ENCODE measurements at regions not wholly inside any gene's neighbourhood (a gene's known extent, or its start where the extent isn't known, plus 50 kb on each side); places are given as distances from the start of the nearest gene placed in this dataset.

GRCh38 chr12:47020211-47020821, 59.1 kb upstream of the PCED1B start:
- no peak overlapping the region for H3K27ac Mint-ChIP-seq (ENCODE audit: unreplicated experiment)
- H3K27me3 Mint-ChIP-seq (ENCODE audit: unreplicated experiment): no peaks in the 10 kb centered on the region
- intact Hi-C loops (cut with micrococcal nuclease; ENCODE audit: unreplicated experiment): loop anchor here (2.0 to 10.0 kb wide), 4 partner anchors 78 to 868 kb away; no protein-coding TSS in a partner anchor
- CTCF ChIA-PET: no interaction called here
- H3K4me1 Mint-ChIP-seq (ENCODE audit: low read depth, unreplicated experiment): peaks cover 23% of the 10 kb centered on the region
- no peak for DNase-seq
- H3K9me3 Mint-ChIP-seq (ENCODE audit: low read depth, unreplicated experiment): no peaks in the 10 kb centered on the region
- no TSS peak for BruUV-seq (replicated peaks)
- no peaks in the 10 kb centered on the region for H3K36me3 Mint-ChIP-seq (ENCODE audit: insufficient read depth, unreplicated experiment)
- no peak overlapping the region for H3K4me3 Mint-ChIP-seq (ENCODE audit: low read depth, unreplicated experiment)
- TF ChIP-seq CTCF (IDR thresholded peaks at IDR 0.05; ENCODE audit: unreplicated experiment): no peak

- peak; percentile 35 for TF ChIP-seq CTCF (IDR thresholded peaks at IDR 0.05; ENCODE audit: unreplicated experiment)
- BruUV-seq (replicated peaks): no TSS peak
These were observed 58.1 kb upstream of the PCED1B start for GRCh38 chr12:47021298-47021697.

GRCh38 chr12:47022296-47022695, 57.1 kb upstream of the PCED1B start:
- BruUV-seq (replicated peaks): no TSS peak

More at GRCh38 chr12:47021298-47021697, 58.1 kb upstream of the PCED1B start:
- Mint-ChIP-seq H3K4me3 (ENCODE audit: low read depth, unreplicated experiment) (no peak overlapping the region), H3K9me3 (ENCODE audit: low read depth, unreplicated experiment) (no peaks in the 10 kb centered on the region), H3K4me1 (ENCODE audit: low read depth, unreplicated experiment) (peaks cover 23% of the 10 kb centered on the region), H3K27ac (ENCODE audit: unreplicated experiment) (no peak overlapping the region), H3K36me3 (ENCODE audit: insufficient read depth, unreplicated experiment) (no peaks in the 10 kb centered on the region), H3K27me3 (ENCODE audit: unreplicated experiment) (no peaks in the 10 kb centered on the region)
- CTCF ChIA-PET: interaction anchor here (1.0 to 1.6 kb wide), 3 partner anchors 37 to 896 kb away, joined by 3 to 6 read pairs (median 4); no protein-coding TSS in a partner anchor
- intact Hi-C loops (cut with micrococcal nuclease; ENCODE audit: unreplicated experiment): loop anchor here (2.0 to 10.0 kb wide), 4 partner anchors 78 to 869 kb away; no protein-coding TSS in a partner anchor
- DNase-seq: peak; percentile 28

GRCh38 chr12:47023311-47023710, 56.1 kb upstream of the PCED1B start:
- H3K4me1 Mint-ChIP-seq (ENCODE audit: low read depth, unreplicated experiment): peaks cover 10% of the 10 kb centered on the region
- intact Hi-C loops (cut with micrococcal nuclease; ENCODE audit: unreplicated experiment): loop anchor here (5.0 to 10.0 kb wide), 3 partner anchors 349 to 871 kb away; no protein-coding TSS in a partner anchor
- no peak for DNase-seq
- H3K4me3 Mint-ChIP-seq (ENCODE audit: low read depth, unreplicated experiment): no peak overlapping the region
- CTCF ChIA-PET: interaction anchor here (1.0 kb wide), 1 partner anchor 81 kb away, joined by 3 read pairs; no protein-coding TSS in a partner anchor
- H3K36me3 Mint-ChIP-seq (ENCODE audit: insufficient read depth, unreplicated experiment): no peaks in the 10 kb centered on the region
- H3K27me3 Mint-ChIP-seq (ENCODE audit: unreplicated experiment): no peaks in the 10 kb centered on the region
- no peaks in the 10 kb centered on the region for H3K9me3 Mint-ChIP-seq (ENCODE audit: low read depth, unreplicated experiment)
- TF ChIP-seq CTCF (IDR thresholded peaks at IDR 0.05; ENCODE audit: unreplicated experiment): no peak
- no TSS peak for BruUV-seq (replicated peaks)
- H3K27ac Mint-ChIP-seq (ENCODE audit: unreplicated experiment): no peak overlapping the region

More at GRCh38 chr12:47022296-47022695, 57.1 kb upstream of the PCED1B start:
- Mint-ChIP-seq H3K27ac (ENCODE audit: unreplicated experiment) (no peak overlapping the region), H3K36me3 (ENCODE audit: insufficient read depth, unreplicated experiment) (no peaks in the 10 kb centered on the region), H3K27me3 (ENCODE audit: unreplicated experiment) (no peaks in the 10 kb centered on the region), H3K4me3 (ENCODE audit: low read depth, unreplicated experiment) (no peak overlapping the region), H3K9me3 (ENCODE audit: low read depth, unreplicated experiment) (no peaks in the 10 kb centered on the region), H3K4me1 (ENCODE audit: low read depth, unreplicated experiment) (peaks cover 21% of the 10 kb centered on the region)
- DNase-seq: no peak
- TF ChIP-seq CTCF (IDR thresholded peaks at IDR 0.05; ENCODE audit: unreplicated experiment): no peak
- CTCF ChIA-PET: interaction anchor here (1.0 to 1.6 kb wide), 3 partner anchors 78 to 897 kb away, joined by 3 to 6 read pairs (median 4); no protein-coding TSS in a partner anchor
- intact Hi-C loops (cut with micrococcal nuclease; ENCODE audit: unreplicated experiment): loop anchor here (5.0 to 10.0 kb wide), 3 partner anchors 347 to 870 kb away; no protein-coding TSS in a partner anchor
